Nucleus accumbens (tissue), 56 donors: ENCODE measurements at regions not wholly inside any gene's neighbourhood (a gene's known extent, or its start where the extent isn't known, plus 50 kb on each side); places are given as distances from the start of the nearest gene placed in this dataset.

Experiments
- DNase-seq, 56 donors: peaks; one replicate each; lab custom pipeline; 2025; lab: John Stamatoyannopoulos, UW

GRCh38 chr15:61500951-61501620, 272.0 kb upstream of the RORA start:
- no peak for DNase-seq

GRCh38 chr15:61500523-61500922, 271.4 kb upstream of the RORA start:
- no peak for DNase-seq

- DNase-seq = peak in 3 of 56 donors; percentile 6 to 10 (median 6)
Measured at GRCh38 chr15:61499376-61499775, 270.3 kb upstream of the RORA start.

- no peak for DNase-seq
Measured at GRCh38 chr15:61489571-61489970, 260.5 kb upstream of the RORA start.

GRCh38 chr15:61483599-61483998, 254.5 kb upstream of the RORA start:
- DNase-seq = no peak

GRCh38 chr15:61481886-61482285, 252.8 kb upstream of the RORA start:
- DNase-seq = no peak

GRCh38 chr15:61480863-61481262, 251.8 kb upstream of the RORA start:
- DNase-seq = no peak

- no peak for DNase-seq
Measured at GRCh38 chr15:61480295-61480694, 251.2 kb upstream of the RORA start.

- no peak for DNase-seq
Measured at GRCh38 chr15:61479613-61480012, 250.5 kb upstream of the RORA start.

- no peak for DNase-seq
Measured at GRCh38 chr15:61476741-61477140, 247.6 kb upstream of the RORA start.

GRCh38 chr15:61474796-61475195, 245.7 kb upstream of the RORA start:
- DNase-seq = no peak

- no peak for DNase-seq
Measured at GRCh38 chr15:61467823-61468222, 238.7 kb upstream of the RORA start.

GRCh38 chr15:61459785-61460707, 230.9 kb upstream of the RORA start:
- DNase-seq = no peak

- no peak for DNase-seq
Measured at GRCh38 chr15:61457050-61457733, 228.1 kb upstream of the RORA start.

GRCh38 chr15:61449186-61449702, 220.1 kb upstream of the RORA start:
- no peak for DNase-seq

GRCh38 chr15:61447981-61448380, 218.9 kb upstream of the RORA start:
- no peak for DNase-seq

GRCh38 chr15:61444585-61444984, 215.5 kb upstream of the RORA start:
- DNase-seq = no peak

- no peak for DNase-seq
Measured at GRCh38 chr15:61442821-61443220, 213.7 kb upstream of the RORA start.

- no peak for DNase-seq
Measured at GRCh38 chr15:61441891-61442290, 212.8 kb upstream of the RORA start.

- no peak for DNase-seq
Measured at GRCh38 chr15:61426466-61426865, 197.4 kb upstream of the RORA start.

GRCh38 chr15:61425934-61426333, 196.8 kb upstream of the RORA start:
- no peak for DNase-seq
